ENCODE measurements at regions not wholly inside any gene's neighbourhood (a gene's known extent, or its start where the extent isn't known, plus 50 kb on each side); places are given as distances from the start of the nearest gene placed in this dataset.

- no peak for TF ChIP-seq HINFP (tag; conservative IDR thresholded peaks at IDR 0.05; ENCODE audit: low read depth)
Observed at GRCh38 chr3:18667552-18667951, 242.4 kb upstream of the SATB1 start (continued).

GRCh38 chr3:18666655-18667054, 241.5 kb upstream of the SATB1 start:
- peaks cover 1% of the 10 kb centered on the region; the same call in 1 of the 2 replicates for H3K9me3 ChIP-seq (replicated peaks; ENCODE audit: control insufficient read depth, insufficient read depth, low read depth, low read length)
- no peak overlapping the region for H3K27ac ChIP-seq (ENCODE audit: extremely low read depth, low read depth, low read length)
- no peaks in the 10 kb centered on the region for H3K9me1 ChIP-seq (ENCODE audit: control insufficient read depth, insufficient read depth, low read length)
- no peaks in the 10 kb centered on the region for H4K20me1 ChIP-seq (replicated peaks; ENCODE audit: control insufficient read depth, insufficient read depth, low read length)
- H3K4me3 ChIP-seq: no peak overlapping the region
- no peaks in the 10 kb centered on the region for H3K79me2 ChIP-seq (ENCODE audit: control insufficient read depth, insufficient read depth, low read length)
- H2AFZ ChIP-seq (ENCODE audit: low read depth, low read length): no peak overlapping the region
- no peak overlapping the region for H3K4me2 ChIP-seq (ENCODE audit: insufficient read depth, low read length)
- H3K4me1 ChIP-seq (replicated peaks in 1 of 2; ENCODE audit: control insufficient read depth in 2 of 2, insufficient read depth in 2 of 2, low read length in 2 of 2): no peaks in the 10 kb centered on the region
- ATAC-seq (no peak), DNase-seq (ENCODE audit: extremely low read depth in 1 of 4, low spot score in 3 of 4) (no peak), FAIRE-seq (no peak)
- no peaks in the 10 kb centered on the region for H3K27me3 ChIP-seq (ENCODE audit: control insufficient read depth in 2 of 2, insufficient read depth in 2 of 2, low read length in 2 of 2)
- 3% methylated on average over 2 of the region's 2 CpGs for WGBS (ENCODE audit: insufficient coverage, low coverage, missing lambda C conversion rate)
- in situ Hi-C loops (cut with MboI) (no loop called here), intact Hi-C loops (cut with micrococcal nuclease) (no loop called here)
- ChIA-PET CTCF (ENCODE audit: low intra/inter-chr PET ratio) (no interaction called here), POLR2A (no interaction called here)
- no peaks in the 10 kb centered on the region for H3K36me3 ChIP-seq (ENCODE audit: control insufficient read depth, insufficient read depth, low read length)
- TF ChIP-seq ZBTB11 (CRISPR knock-in tag; IDR thresholded peaks at IDR 0.05): no peak
- no peak for TF ChIP-seq ARID1B (IDR thresholded peaks at IDR 0.05)
- TF ChIP-seq SREBF1 (IDR thresholded peaks at IDR 0.05; ENCODE audit: borderline replicate concordance, low read depth, low read length): no peak
- no TSS peak for BruUV-seq (replicated peaks)
- no peak overlapping the region for H3K9ac ChIP-seq (ENCODE audit: insufficient read depth in 1 of 2, low read depth in 2 of 2, low read length in 2 of 2)

Measured in K562 (cell line).